ENCODE measurements at regions not wholly inside any gene's neighbourhood (a gene's known extent, or its start where the extent isn't known, plus 50 kb on each side); places are given as distances from the start of the nearest gene placed in this dataset.

DNA sequence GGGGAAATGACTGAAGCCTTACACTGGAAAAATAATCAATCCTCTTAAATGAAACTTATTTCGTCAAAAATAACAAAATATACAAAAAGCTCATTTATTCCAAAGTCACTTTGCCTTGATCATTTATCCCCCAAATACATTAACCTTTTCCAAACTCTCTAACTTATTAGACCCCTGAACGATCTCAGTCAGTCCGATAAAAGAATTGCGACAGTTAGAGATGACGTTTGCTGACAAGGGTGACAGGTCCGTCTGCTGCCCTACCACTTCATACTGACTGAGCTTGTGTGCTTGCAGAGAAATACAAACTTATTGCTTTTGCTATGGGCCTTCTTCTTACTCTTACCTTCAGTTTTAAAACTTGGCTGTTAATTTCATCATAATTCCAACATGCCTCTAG is 169.7 kb downstream of the ZDHHC21 start:
- TF ChIP-seq, protein P1, sequence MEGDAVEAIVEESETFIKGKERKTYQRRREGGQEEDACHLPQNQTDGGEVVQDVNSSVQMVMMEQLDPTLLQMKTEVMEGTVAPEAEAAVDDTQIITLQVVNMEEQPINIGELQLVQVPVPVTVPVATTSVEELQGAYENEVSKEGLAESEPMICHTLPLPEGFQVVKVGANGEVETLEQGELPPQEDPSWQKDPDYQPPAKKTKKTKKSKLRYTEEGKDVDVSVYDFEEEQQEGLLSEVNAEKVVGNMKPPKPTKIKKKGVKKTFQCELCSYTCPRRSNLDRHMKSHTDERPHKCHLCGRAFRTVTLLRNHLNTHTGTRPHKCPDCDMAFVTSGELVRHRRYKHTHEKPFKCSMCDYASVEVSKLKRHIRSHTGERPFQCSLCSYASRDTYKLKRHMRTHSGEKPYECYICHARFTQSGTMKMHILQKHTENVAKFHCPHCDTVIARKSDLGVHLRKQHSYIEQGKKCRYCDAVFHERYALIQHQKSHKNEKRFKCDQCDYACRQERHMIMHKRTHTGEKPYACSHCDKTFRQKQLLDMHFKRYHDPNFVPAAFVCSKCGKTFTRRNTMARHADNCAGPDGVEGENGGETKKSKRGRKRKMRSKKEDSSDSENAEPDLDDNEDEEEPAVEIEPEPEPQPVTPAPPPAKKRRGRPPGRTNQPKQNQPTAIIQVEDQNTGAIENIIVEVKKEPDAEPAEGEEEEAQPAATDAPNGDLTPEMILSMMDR (IDR thresholded peaks at IDR 0.05): no peak
- no peak for TF ChIP-seq POLR2A (IDR thresholded peaks at IDR 0.05)

Measured in adrenal gland (tissue), 5 donors.